Uterus (tissue), 2 donors: ENCODE measurements at regions not wholly inside any gene's neighbourhood (a gene's known extent, or its start where the extent isn't known, plus 50 kb on each side); places are given as distances from the start of the nearest gene placed in this dataset.

Source experiments
- CTCF ChIP-seq, 4 experiments: fragments of 200-600 bp in 2 of 4; fragments of 450-650 bp in 2 of 4; sonication (generic) in 2 of 4; IDR thresholded peaks; one replicate each; pipeline ENCODE4 v1.5.1; 2016 to 2019; ENCODE audit warnings: antibody characterized with exemption in 4 of 4, mild to moderate bottlenecking in 2 of 4, moderate library complexity in 1 of 4
- POLR2A ChIP-seq, 2 donors: fragments of 450-650 bp; IDR thresholded peaks; one replicate each; pipeline ENCODE4 v1.6.1; 2016; ENCODE audit warnings: antibody characterized with exemption in 2 of 2, mild to moderate bottlenecking in 1 of 2, moderate library complexity in 1 of 2

- no peak for TF ChIP-seq CTCF (IDR thresholded peaks at IDR 0.05)
- no peak for TF ChIP-seq POLR2A (IDR thresholded peaks at IDR 0.05)
These were observed 166.3 kb upstream of the KIF2A start for GRCh38 chr5:62139741-62140140.
